ACC112 (cell line): ENCODE measurements at regions not wholly inside any gene's neighbourhood (a gene's known extent, or its start where the extent isn't known, plus 50 kb on each side); places are given as distances from the start of the nearest gene placed in this dataset.

ENCODE experiments used
- H2AFZ ChIP-seq: fragments of 200-600 bp; sonication (generic); one replicate; pipeline ENCODE4 v1.6.0; 2017; ENCODE audit warnings: antibody characterized with exemption, low read length; ENCODE audit not compliant: unreplicated experiment
- H3K27ac ChIP-seq: fragments of 200-600 bp; sonication (generic); 2 replicates; pipeline ENCODE4 v1.5.1; 2014; ENCODE audit warnings: low read depth, mild to moderate bottlenecking, antibody characterized with exemption, low read length, moderate library complexity
- H3K27me3 ChIP-seq: fragments of 200-600 bp; sonication (generic); 2 replicates; pipeline ENCODE4 v1.6.1; 2014; ENCODE audit warnings: mild to moderate bottlenecking, antibody characterized with exemption, low read length, moderate library complexity, mixed read lengths; ENCODE audit not compliant: insufficient read depth
- H3K36me3 ChIP-seq: fragments of 200-600 bp; sonication (generic); 2 replicates; pipeline ENCODE4 v1.6.1; 2016; ENCODE audit warnings: mild to moderate bottlenecking, antibody characterized with exemption, low read length, moderate library complexity, mixed read lengths; ENCODE audit not compliant: insufficient read depth
- H3K4me1 ChIP-seq: fragments of 200-600 bp; sonication (generic); one replicate; pipeline ENCODE4 v1.6.1; 2016; ENCODE audit warnings: low read length, mixed read lengths; ENCODE audit not compliant: insufficient read depth, unreplicated experiment, control insufficient read depth
- H3K4me3 ChIP-seq: fragments of 200-600 bp; sonication (generic); 2 replicates; pipeline ENCODE4 v1.5.1; 2014; ENCODE audit warnings: mild to moderate bottlenecking, low read depth, low read length
- H3K79me2 ChIP-seq: fragments of 200-600 bp; sonication (generic); one replicate; pipeline ENCODE4 v1.6.0; 2016; ENCODE audit warnings: low read length; ENCODE audit not compliant: control insufficient read depth, unreplicated experiment, insufficient read depth

- peak overlapping the region; percentile 21 for H3K27ac ChIP-seq
- H3K4me3 ChIP-seq = no peak overlapping the region
- H3K36me3 ChIP-seq = no peaks in the 10 kb centered on the region
- H3K79me2 ChIP-seq = no peaks in the 10 kb centered on the region
- H3K4me1 ChIP-seq = peaks cover 63% of the 10 kb centered on the region
- H2AFZ ChIP-seq = no peak overlapping the region
- H3K27me3 ChIP-seq = no peaks in the 10 kb centered on the region
Observed at GRCh38 chr12:75818863-75819262, 212.7 kb downstream of the PHLDA1 start.

DNA sequence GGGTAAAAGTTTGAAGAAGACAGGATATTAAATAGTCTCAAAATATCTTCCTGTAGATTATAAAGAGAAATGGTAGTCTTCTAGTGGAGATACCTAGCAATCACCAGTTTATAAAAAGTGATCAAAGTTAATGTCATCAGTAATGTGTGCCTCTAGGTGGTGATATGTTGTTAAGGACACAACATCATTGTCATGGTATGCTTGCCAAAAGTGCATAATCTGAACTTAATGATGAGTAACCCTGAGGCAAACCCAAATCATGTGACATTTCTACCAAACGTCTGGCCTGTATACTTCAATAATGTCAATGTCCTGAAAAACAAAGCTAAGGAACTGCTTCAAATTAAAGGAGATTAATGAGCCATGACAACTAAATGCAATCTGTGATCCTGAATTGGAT lies 214.7 kb downstream of the PHLDA1 start:
- H2AFZ ChIP-seq = no peak overlapping the region
- no peak overlapping the region for H3K4me3 ChIP-seq
- no peaks in the 10 kb centered on the region for H3K27me3 ChIP-seq
- H3K27ac ChIP-seq = peak overlapping the region; percentile 96
- peaks cover 72% of the 10 kb centered on the region for H3K4me1 ChIP-seq
- H3K36me3 ChIP-seq = no peaks in the 10 kb centered on the region
- H3K79me2 ChIP-seq = no peaks in the 10 kb centered on the region

DNA sequence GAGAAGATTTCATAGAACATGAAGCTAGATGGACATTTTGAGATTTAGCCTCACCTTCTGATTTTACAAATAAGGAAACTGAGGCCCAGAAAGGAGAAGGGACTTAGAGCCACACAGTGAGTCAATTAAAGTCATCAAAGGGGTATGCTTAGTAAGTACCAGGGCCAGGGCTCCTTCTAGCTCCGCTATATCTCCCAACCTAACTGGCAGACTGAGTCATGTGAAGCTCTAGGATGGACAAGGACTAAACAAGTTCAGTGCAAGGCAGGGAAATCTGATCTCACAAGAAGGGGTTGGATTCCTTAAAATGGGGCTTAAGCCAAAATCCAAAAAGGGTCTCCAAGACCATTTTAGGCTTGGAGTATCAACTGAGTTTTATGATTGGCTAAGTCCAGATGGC lies 215.8 kb downstream of the PHLDA1 start:
- no peak overlapping the region for H2AFZ ChIP-seq
- peaks cover 66% of the 10 kb centered on the region for H3K4me1 ChIP-seq
- no peaks in the 10 kb centered on the region for H3K27me3 ChIP-seq
- H3K4me3 ChIP-seq = peak overlapping the region; percentile 23; the same call in 1 of the 2 replicates
- no peaks in the 10 kb centered on the region for H3K79me2 ChIP-seq
- no peaks in the 10 kb centered on the region for H3K36me3 ChIP-seq
- peak overlapping the region; percentile 96 for H3K27ac ChIP-seq

DNA sequence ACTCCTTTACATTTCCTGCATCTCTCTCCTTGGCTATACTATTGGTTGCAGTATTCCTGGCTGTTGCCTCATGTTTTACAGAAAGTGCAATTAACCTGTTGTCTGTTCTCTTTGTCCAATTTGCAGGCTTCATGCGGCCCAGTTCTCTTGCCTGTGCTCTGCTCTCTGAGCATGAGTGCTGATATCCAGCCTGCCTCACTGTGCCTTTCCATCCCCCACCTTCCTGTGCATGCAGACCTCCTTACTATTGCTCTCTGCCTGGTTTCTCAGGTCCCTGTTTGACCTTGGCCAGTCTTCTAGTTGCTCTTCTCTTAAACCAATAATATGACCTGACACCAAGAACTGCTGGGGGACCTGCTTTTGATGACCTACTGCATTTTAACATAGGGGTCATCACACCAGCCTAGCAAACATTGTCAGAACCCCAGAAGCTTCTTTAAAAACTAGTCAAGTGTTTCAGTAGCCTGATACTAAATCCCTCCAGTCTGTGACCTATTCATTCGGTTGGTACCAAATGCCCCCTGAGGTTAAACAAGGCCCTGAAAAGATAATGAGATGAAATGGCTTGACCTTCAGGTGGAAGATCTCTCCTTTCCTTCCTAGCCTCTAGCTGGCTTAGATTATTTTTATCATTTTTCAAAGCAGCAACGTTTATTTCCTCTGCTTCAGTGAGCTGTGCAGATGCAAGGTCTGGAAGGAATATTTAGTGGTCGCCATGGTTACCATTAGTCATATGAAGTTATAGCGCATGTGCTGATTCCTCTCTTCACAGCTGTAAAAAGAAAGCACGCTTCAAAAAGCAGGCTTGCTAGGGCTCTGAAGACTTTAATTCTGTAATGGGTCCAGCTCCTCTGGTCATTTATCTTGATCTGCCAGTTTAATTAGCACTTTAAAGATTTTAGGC lies 216.5 kb downstream of the PHLDA1 start:
- Histone ChIP-seq H3K4me3 (peak overlapping the region; percentile 23; the same call in 1 of the 2 replicates), H3K4me1 (peaks cover 60% of the 10 kb centered on the region), H3K27me3 (no peaks in the 10 kb centered on the region), H3K36me3 (no peaks in the 10 kb centered on the region), H3K27ac (peak overlapping the region; percentile 96), H3K79me2 (no peaks in the 10 kb centered on the region), H2AFZ (peak overlapping the region; percentile 19)

DNA sequence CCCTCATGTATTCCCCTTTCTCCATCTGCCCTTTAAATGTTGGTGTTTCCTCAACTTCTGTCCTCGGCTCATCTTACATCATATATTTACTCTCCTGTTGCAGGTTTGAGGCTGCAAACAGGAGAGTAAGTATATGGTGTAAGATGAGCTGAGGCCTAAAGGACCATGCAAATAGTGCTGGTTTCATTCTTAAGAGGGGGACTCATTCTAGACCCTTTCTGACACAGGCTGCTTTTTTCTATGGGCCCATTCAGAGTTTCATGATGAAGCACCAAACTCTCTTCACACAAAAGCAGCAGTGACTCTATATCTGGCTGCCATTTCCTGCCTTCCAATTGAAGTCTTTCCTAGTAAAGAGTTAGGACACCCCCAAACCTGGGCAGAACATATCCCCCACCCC lies 218.5 kb downstream of the PHLDA1 start:
- Histone ChIP-seq H3K36me3 (no peaks in the 10 kb centered on the region), H3K4me1 (peaks cover 44% of the 10 kb centered on the region), H3K4me3 (no peak overlapping the region), H3K27me3 (no peaks in the 10 kb centered on the region), H3K27ac (no peak overlapping the region), H3K79me2 (no peaks in the 10 kb centered on the region), H2AFZ (no peak overlapping the region)

- Histone ChIP-seq H3K36me3 (no peaks in the 10 kb centered on the region), H2AFZ (peak overlapping the region; percentile 70), H3K27me3 (no peaks in the 10 kb centered on the region), H3K27ac (peak overlapping the region; percentile 46), H3K79me2 (no peaks in the 10 kb centered on the region), H3K4me1 (peaks cover 41% of the 10 kb centered on the region), H3K4me3 (peak overlapping the region; percentile 50)
Observed at GRCh38 chr12:75812271-75813018, 219.1 kb downstream of the PHLDA1 start.

DNA sequence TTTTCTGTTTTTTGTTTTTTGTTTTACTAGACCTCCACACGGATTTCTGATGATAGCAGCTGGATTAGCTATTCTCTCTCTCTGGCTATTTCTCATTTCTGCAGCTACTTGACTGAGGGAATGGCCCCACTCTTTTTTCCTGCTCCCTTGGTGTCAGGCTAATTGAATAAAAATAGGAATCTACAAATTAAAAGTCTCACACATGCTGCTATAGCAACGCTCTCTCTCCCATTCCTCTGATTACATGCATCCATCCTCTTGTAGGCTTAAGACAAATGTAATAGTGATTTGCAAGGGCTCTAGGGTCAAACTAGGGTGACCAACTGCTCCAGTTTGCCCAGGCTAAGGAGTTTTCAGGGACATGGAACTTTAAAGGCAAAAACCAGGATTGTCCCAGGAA lies 221.8 kb downstream of the PHLDA1 start:
- H3K27me3 ChIP-seq = no peaks in the 10 kb centered on the region
- no peak overlapping the region for H2AFZ ChIP-seq
- H3K4me3 ChIP-seq = no peak overlapping the region
- H3K4me1 ChIP-seq = peaks cover 15% of the 10 kb centered on the region
- H3K79me2 ChIP-seq = no peaks in the 10 kb centered on the region
- H3K27ac ChIP-seq = no peak overlapping the region
- no peaks in the 10 kb centered on the region for H3K36me3 ChIP-seq

- H3K27me3 ChIP-seq = no peaks in the 10 kb centered on the region
- no peaks in the 10 kb centered on the region for H3K36me3 ChIP-seq
- no peaks in the 10 kb centered on the region for H3K79me2 ChIP-seq
- H3K4me1 ChIP-seq = peaks cover 12% of the 10 kb centered on the region
- no peak overlapping the region for H3K4me3 ChIP-seq
- H3K27ac ChIP-seq = no peak overlapping the region
- no peak overlapping the region for H2AFZ ChIP-seq
Observed at GRCh38 chr12:75807494-75807893, 224.1 kb downstream of the PHLDA1 start.

DNA sequence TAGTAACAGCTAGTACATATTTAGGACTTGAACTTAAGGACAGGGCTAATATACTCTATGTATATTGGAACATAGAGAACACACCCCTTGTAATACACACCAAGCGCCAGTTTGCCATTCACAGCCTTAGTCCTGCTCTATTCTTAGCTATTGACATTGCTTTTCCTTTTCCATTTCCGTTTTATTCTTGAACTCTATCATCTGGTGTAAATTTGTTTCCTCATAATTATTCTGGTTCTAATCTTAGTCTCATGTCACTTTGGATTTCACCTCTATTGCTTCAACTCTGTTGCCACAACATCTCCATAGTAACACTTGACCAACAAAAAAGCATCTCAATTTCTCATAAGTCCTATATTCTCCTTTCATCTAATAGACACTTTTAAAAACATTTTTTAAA lies 225.7 kb downstream of the PHLDA1 start:
- Histone ChIP-seq H3K27me3 (no peaks in the 10 kb centered on the region), H3K79me2 (no peaks in the 10 kb centered on the region), H2AFZ (no peak overlapping the region), H3K4me3 (no peak overlapping the region), H3K27ac (no peak overlapping the region), H3K4me1 (peaks cover 8% of the 10 kb centered on the region), H3K36me3 (no peaks in the 10 kb centered on the region)

DNA sequence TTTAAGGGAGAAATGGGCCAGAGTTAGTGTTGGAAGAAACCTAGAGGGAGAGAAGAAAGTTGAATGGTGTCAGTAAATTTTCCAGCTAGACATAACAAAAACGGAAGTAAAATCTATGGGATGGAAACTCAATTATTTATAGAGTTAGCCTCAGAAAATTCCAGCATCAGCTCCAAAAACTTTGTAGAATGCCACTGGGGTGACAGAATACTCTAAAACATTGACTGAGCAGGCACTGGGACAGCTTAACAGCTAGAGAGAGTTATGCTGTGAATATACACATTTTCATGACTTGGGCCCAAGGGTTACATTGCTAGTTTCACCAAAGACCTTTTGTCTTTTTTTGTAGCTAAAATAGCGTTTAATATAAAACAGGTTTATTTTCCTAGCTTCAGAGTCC lies 226.3 kb downstream of the PHLDA1 start:
- H3K27ac ChIP-seq = no peak overlapping the region
- no peaks in the 10 kb centered on the region for H3K36me3 ChIP-seq
- H3K4me1 ChIP-seq = peaks cover 8% of the 10 kb centered on the region
- no peak overlapping the region for H3K4me3 ChIP-seq
- H2AFZ ChIP-seq = no peak overlapping the region
- no peaks in the 10 kb centered on the region for H3K27me3 ChIP-seq
- no peaks in the 10 kb centered on the region for H3K79me2 ChIP-seq
